NCI-H2227 (cell line): ENCODE measurements at regions not wholly inside any gene's neighbourhood (a gene's known extent, or its start where the extent isn't known, plus 50 kb on each side); places are given as distances from the start of the nearest gene placed in this dataset.
A peak's percentile ranks its signal among the peaks of the same experiment; 100 is the strongest.

Experiments used
- DNase-seq: peaks from one replicate; lab custom pipeline; 2025; ENCODE audit not compliant: unreplicated experiment; lab: John Stamatoyannopoulos, UW

DNA sequence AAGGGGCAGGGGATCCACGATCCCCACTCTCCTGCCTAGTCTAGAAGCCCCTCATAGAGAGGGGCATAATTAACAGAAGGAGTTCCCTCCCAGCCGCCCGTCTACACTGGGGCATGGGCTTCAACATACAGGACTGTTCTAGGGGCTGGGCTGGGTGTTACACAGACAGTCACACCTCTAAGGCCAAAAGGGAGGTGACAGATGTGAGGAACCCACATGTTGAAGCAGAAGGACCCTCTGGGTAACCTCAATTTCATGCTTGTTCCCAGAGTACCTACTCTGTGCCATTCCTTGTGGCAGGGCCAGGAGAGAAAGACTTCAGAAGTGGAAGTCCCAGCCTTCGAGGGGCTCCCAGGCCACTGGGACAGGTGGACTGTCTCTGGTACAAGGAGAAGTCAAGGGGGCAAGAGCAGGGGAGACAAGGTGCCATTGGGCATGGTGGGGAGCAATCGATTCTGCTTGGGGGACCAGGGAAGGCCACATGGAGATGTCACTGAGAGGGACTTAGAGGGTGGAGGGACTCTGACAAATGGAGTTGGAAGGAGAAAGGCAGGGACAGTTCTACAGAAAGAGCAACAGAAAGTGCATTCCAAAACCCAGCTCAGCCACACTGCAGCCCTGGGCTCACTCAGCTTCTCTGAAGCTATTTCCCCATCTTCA lies 71.3 kb downstream of the CPN2 start:
- no peak for DNase-seq

DNA sequence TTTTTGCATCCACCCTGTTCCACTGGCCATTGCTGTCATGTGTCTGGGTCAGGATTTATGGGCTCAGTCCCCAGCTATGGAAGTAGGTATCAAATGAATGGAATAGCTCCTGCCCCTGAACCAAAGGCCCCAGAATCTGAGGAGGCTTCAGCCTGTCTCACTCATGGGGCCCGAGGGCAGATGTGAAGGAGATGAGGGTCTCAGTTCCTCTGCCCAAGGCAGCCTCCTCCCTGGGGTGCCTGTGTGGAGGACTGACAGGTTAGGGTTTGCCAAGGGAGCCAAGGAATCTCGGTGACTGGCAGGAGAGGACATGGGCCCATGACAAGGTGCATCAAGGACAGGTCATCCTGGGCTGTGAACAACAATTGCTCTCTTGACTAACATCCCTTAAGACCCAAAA lies 70.4 kb downstream of the CPN2 start:
- no peak for DNase-seq

DNA sequence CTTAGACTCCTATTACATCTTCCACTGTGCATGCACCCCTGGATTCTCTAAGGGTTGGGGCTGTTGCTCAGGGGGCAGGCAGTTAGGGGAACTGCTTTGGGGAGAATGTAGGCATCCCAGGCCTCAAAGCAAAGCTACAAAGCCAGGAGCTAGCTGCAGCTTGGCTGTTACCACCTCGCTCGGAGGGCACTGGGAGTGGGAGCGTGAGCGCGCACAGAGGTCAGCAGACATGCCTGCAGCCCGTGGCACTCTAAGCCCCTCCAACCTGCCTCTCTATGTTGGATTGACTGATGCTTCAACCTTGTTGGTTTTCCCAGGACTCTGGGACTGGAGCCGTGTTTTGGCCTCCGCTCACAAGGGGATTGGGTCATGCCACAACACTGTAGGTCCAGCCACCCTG lies 69.8 kb downstream of the CPN2 start:
- no peak for DNase-seq

DNA sequence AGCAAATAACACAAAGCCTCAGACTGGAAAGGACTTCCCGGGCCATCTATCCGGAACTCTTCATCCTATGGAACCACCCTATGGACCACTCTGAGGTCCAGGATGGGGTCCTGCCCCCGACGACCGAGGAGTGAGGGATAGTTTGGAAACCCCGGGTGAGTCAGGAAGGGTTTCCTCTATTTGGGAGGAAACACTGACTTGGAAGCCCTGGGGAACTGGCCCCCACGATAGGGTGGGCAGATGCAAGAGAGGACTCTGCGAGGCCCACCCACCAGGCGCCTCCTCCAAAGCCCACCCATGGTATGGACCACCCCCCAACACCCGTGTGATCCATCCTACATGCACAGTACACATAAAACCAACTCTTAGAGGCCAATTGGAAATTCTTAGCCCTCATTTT lies 69.4 kb downstream of the CPN2 start:
- DNase-seq: no peak

DNA sequence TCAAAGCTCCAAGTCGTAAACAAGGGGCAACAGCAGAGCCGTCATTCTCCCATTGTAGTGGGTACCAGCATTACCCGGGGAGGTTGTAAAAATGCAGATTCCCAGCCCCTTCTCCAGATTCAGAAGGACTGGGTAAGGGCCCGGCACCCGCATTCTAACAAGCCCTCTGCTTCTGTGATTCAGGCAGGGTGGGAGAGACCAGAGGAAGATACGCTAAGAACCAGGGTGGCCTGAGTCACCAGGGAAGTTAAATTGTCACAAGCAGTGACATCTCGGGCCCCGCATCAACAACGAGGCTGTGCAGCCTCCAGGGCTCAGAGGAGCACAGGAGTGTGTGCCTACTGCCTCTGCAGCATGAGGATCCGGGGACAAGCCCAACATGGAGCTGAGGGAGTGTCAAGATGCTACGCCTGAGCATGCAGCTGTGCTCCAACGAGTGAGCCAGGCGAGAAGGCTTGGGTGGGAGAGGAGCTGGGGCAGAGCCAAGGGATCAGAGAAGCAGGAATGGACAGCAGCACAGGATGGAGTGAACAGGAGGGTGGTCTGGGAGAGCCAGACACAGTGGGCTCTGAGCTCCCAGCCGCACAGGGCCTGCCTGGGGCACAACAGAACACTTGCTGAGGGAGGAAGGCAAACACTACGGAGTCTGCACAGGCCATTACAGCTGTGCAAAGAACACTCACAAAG lies 68.5 kb downstream of the CPN2 start:
- DNase-seq: no peak

DNA sequence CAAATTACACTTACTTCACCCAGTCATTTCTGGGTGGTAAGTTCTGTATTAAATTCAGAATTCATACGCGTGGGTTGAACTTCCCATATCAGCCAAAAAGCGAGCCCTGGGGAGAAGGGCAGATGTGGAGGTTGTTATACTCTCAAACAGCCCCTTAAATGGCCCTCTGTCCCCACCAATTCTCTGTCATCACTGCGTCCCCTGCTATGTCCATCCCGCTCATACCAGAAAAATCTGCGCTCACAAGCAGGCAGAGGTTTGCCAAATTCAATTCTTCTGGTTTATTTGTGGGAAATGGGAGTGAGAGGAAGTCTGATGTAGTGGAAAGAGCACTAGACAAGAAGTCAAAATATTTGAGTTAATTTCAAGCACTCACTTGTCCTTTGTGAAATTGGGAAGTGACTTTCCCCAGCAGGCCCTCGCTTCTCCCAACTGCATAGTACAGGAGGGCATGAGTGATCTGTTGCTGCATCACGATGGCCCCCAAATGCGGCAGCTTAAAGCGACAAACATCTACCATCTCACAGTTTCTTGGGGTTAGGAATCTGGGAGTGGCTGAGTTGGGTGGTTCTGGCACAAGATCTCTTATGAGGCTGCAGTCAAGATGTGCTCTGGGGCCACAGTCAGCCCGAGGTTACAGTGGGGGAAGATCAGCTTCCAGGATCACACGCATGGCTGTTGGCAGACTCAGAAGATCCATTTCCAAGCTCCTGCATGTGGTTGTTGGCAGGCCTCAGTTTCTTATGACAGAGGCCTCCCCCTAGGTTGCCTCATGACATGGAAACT lies 67.7 kb downstream of the CPN2 start:
- DNase-seq: no peak

DNA sequence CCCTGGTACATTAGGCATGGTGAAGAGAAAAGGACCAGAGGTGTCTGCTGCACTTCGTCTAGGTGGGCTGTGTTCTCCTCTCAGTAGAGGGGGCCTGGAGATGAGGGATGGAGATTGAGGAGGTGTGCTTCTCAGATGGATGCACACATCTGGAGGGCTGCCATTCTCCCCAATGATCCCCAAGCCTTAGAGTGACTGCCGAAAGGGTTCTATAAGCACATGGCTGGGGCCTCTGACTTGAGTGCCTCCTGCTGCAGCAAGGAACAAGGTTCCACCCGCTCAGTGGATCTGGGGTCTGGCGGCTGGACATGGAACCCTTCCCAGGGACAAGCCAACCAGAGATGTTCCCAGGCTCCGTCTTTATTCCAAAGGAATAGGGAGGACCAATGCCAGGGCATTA lies 66.8 kb downstream of the CPN2 start:
- DNase-seq: no peak

DNA sequence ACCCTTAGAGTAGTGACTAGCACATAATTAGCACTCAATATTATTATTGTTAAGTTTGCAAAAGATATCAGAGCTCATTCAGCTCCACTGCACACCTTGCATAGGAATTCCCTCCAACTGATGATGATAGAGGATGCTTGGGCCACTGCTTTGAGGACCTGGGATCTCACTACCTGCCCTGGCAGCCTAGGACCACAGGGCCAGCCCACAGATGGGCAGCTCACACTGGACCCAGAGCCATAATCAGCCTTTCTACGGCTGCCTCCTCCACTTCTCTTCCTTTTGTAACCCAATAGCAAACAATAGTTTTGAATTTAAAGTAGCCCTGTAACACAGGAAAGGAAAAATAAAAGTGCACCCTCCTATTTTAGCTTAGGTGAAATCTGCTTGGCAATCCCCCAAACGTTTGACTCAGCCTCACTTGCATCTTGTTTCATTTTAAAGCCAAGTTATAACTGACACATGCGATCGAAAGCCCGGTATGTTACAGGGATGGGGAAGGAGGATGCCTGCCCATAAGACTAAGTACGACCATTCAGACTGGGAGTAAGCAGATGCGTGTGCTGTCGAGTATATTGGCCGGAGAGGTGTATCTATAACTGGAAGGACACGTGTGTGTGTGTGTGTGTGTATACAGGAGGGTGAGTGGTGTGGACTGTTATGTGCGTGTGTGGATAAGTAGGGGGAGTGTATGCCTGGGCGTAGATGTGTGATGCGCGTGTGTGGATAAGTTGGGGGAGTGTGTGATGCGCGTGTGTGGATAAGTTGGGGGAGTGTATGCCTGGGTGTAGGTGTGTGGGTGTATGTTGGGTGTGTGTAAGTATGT lies 65.9 kb downstream of the CPN2 start:
- no peak for DNase-seq

DNA sequence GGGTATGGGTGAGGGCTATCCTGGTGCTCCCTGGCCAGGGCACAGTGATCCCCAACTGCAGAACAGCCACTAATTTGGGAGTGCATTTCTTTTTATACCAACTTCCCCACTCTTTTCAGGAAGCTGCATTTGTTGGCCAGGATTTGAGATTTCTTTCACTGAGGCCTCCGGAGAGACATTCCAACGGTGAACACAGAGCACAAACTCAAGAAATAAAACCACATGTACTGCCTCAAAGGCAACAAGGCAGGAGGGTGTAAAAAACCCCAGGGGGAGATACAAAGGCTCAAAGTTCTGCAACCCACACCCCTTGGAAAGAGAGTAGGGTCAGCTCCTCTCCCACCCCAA lies 65.3 kb downstream of the CPN2 start:
- DNase-seq: no peak

DNA sequence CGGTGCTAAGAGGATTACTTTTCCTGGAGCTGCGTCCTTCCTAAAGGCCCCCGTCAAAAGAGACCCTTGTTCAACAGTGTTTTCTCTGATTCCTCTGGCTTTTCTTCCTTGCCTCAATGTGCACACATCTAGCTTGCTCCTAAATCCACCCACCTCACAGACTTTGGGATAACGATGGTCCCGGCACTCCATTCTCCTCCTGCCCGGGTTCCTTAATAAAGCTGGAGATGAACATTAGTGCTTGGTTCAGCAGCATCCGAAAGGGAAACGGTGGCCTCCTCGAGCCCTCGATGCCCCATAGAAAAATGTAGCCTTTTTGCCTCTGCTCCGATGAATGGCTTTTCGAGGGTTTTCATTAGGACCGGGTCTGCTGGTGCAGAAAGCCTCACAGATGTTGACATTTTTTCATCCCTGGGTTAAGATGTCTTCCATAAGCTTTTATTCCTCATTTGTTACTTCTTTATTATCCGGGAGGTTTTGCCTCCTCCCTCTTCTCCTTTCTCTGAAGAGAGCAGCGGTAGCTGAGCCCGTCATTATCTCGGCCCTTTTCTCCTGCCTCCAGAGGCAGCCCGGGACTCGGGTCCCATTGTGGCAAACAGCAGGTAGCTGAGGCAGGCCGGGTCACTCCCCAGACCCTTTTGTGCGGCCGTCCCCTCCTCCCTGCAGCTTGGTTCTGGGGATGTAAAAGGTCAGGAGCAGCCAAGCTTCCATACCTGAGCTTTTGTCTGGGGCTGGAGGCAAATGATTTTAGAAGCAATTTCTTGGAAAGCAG lies 64.6 kb downstream of the CPN2 start:
- DNase-seq: peak; percentile 61

DNA sequence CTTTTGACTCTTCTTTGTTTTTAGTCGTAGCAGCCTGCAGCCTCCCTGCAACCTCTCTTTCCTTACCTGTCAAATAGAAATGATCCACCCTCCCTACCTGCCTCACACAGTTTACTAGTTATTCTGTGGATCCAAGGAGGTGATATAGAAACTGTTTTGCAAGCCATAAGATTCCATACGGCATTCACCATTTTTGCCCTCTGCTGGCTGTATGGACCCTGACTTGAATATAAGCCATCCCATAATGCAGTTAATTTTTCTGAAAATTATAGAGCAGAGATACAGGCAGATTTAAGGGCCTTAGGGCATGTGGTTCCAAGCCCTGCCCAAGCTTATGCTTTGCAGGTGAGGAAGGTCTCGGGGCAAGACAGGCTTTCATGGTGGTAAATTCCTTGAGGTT lies 63.8 kb downstream of the CPN2 start:
- peak; percentile 57 for DNase-seq

DNA sequence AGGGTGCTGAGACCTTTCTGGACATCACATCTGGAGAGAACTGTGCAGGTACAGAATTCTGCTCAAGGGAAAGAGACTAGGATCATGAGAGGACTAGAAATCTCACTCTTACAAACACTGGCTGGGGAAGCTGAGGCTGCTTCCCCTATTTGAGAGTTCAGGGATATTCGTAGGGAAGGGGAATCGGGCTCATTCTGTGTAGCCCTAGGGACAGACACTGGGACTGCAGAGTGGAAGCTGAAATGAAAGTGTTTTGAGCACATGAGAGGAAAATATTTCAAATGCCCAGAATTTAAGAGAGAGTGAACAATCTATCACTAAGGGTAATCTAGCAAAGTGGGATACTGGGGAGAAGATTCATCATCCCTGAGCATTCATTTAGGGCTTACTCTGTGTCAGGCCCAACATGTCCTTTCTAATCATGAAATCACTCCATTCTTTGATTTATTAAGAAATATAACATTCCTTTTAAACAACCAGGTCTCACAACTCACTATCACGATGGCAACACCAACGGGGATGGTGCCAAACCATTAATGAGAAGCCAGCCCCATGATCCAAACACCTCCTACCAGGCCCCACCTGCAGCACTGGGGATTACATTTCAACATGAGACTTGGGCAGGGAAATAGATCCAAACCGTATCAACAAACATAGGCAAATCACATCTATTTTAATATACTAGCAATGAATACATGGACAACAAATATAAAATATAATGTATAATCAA lies 63.0 kb downstream of the CPN2 start:
- no peak for DNase-seq
